ENCODE measurements at regions not wholly inside any gene's neighbourhood (a gene's known extent, or its start where the extent isn't known, plus 50 kb on each side); places are given as distances from the start of the nearest gene placed in this dataset.
"Not testable (repeated sequence)": the region's sequence is repeated elsewhere in the genome, so short reads cannot be mapped to it uniquely, and the experiment has no call there.

GRCh38 chr14:66311058-66311457 lies 175.1 kb upstream of the CCDC196 start:
- no peak for DNase-seq

GRCh38 chr14:66311990-66312389 lies 174.2 kb upstream of the CCDC196 start:
- DNase-seq = peak; percentile 86

DNA sequence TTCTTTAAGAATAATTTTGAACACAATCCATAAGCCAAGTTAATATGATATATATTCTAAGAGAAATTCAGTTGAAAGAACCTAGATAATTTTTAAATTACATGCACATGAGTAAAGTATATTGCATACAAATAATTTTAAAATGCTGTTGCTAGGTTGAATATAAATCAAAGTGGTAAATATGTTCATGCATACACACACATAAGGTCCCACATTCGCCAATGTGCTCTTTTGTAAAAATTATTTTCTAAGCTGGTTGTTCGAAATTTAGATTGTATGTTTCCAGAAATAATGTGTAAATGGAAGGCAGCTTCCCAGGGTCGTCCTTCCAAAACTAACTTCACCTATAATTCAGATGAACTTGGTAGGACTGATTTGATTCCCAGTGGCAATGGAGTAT lies 173.7 kb upstream of the CCDC196 start:
- DNase-seq = no peak

GRCh38 chr14:66315098-66315497 lies 171.1 kb upstream of the CCDC196 start:
- no peak for DNase-seq

DNA sequence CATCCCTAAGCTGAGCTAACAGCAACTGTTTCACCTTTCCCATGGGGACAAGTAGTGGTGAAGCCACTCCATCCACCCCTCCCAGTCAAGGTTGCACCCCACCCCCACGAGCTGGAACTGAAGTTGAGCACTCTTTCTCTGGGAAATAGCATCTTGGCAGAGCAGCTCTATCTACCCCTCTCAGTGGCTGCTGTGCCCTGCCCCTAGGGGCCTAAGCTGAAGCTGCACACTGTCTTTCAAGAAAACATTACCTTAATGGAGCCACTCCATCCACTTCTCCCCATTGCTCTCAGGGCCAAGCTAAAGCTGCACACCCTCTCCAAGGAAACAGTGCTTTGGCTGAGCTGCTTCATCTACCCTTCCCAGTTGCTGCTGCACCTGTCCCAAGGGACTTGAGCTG lies 170.6 kb upstream of the CCDC196 start:
- DNase-seq = no peak

DNA sequence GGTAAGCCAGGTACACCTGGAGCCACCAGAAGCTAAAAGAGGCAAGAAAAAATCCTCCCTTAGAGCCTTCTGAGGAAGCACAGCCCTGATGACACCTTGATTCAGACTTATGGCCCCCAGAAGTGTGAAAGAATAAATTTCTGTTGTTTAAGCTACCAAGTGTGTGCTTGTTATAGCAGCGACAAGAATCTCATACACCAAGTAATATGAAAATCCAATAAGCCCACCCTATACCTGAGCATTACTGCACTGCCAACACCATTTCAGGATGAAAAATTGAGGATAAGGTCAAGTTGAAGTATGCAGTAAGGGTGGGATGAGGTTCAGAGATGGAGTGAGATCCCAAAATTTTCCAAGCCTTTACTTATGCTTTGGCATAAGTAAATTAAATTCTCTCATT lies 163.6 kb upstream of the CCDC196 start:
- DNase-seq = no peak

DNA sequence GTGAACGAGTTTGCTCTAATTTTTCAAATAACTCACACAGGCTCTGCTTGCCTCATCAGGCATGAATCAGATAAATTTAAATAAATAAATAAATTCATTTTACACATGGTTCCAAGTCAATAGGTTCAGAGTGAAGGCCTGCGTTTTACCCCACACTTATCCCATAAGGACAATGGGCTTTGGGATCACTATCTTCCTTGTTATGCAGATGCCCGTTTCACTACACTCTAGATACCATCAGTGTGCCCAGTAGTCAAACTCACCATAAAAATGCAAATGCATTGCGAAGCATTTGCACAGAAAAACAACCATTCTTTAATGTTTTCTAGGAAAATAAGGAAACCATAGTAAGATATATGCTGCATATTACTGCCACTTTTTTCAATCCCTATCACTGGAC lies 155.9 kb upstream of the CCDC196 start:
- no peak for DNase-seq

DNA sequence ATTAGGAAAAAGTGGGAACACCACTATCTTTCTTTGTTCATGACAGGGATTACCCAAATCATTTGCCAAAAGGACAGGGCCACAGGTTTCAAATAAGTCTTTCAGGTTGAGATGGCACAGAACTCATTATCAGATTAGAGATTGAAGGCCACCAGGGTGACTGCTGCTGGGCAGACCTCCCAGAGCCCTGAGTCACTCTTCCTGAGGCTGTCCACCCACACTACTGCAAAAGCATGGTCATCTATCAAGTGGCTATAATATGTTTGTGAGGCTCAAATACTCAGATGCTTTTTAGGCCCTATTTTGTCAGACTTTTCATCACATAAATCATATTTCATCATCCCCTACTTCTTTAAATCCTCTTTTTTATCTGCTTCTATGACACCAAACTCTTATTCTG lies 155.3 kb upstream of the CCDC196 start:
- DNase-seq = no peak

GRCh38 chr14:66333293-66333692 lies 152.9 kb upstream of the CCDC196 start:
- not testable (repeated sequence) for DNase-seq

DNA sequence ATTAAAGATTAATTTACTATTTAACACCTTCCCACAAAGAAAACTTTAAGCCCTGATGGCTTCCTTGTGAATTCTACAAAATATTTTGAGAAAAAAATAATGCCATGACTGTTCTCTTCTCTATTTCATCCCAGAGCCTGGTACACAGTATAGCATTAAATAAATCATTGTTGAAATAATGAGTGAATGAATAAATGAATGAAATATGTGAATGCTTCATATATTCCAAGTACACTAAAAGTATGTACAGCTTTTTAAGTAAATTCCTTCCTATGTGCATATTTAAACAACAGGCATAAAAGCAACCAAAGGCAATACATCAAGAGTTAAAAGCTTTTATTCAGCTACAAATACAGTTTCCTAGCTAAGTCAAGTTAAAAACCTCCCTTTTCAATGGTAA lies 144.9 kb upstream of the CCDC196 start:
- DNase-seq = no peak

DNA sequence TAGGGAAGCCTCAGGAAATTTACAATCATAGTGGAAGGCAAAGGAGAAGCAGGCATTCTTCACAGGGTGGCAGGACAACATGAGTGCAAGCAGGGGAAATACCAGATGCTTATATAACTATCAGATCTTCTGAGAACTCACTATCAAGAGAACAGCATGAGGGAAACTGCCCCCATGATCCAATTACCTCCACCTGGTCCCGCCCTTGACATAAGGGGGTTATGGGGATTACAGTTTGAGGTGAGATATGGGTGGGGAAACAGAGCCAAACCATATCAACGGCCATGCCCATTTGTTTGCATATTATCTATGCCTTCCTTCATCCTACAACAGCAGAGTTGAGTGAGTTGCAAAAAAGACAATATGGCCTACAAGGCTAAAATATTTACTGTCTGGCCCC lies 140.2 kb upstream of the CCDC196 start:
- DNase-seq = no peak

GRCh38 chr14:66351310-66351709 lies 134.9 kb upstream of the CCDC196 start:
- no peak for DNase-seq

- DNase-seq = peak; percentile 20
Observed at GRCh38 chr14:66359500-66359899, 126.7 kb upstream of the CCDC196 start.

DNA sequence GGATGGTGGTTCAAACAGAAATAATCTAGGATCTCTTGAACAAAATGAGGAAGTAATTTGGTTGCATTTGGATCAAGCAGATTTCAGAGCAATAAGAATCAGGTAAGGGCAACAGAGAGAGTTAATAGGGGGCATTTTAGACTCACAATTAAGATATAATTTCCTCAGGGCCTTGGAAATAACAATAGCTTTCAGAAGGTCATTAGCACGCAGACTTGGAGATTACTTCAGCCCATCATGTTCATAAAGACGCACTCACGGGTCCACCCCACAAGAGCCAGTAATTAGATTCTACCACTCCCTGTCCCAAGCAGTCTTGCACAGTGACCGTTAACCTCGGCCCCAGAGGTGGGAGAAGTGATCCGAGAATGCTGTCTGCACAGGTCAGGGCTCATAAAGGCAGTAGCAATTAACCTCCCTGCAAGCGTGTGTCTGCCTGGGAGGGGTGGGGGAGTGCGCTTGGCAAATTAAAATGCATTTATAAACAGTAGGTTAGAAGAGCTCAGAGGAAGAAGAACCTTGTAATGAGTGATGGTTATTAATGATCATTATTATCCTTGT lies 125.7 kb upstream of the CCDC196 start:
- no peak for DNase-seq

DNA sequence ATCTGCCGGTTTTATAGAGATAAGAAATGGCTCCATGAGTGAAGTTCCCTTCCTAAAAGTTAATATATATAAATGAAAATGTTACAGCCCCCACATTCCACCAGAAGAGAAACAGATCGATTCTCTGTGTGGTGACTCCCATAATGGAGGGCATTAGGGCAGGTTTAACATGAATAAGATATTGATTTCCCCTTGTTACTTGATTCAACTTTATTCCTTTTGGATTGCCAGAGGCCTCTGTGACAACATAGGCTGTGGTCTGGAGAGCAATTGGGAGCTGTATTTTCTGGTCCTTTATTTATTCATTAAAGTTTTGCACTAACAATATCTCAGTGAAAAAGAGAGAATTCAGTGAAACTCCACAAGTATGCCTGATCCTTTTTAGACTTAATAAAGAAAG lies 125.2 kb upstream of the CCDC196 start:
- DNase-seq = no peak

- no peak for DNase-seq
Observed at GRCh38 chr14:66365388-66365787, 120.8 kb upstream of the CCDC196 start.

DNA sequence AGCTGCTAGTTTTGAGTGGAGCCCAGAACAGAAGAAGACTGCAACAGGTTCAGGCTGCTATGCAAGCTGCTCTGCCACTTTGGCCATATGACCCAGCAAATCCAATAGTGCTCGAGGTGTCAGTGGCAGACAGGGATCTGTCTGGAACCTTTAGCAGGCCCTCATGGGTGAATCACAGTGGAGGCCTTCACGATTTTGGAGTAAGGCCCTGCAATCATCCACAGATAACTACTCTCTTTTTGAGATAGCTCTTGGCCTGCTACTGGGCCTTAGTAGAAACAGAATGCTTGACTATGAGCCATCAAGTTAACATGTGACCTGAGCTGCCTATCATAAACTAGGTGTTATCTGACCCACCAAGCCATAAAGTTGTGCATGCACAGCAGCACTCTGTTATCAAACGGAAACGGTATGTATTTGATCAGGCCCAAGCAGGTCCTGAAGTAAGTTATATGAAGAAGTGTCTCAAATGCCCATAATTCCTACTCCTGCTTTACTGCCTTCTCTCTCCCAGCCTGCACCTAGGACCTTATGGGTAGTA lies 116.9 kb upstream of the CCDC196 start:
- no peak for DNase-seq

GRCh38 chr14:66371776-66372175 lies 114.4 kb upstream of the CCDC196 start:
- no peak for DNase-seq

DNA sequence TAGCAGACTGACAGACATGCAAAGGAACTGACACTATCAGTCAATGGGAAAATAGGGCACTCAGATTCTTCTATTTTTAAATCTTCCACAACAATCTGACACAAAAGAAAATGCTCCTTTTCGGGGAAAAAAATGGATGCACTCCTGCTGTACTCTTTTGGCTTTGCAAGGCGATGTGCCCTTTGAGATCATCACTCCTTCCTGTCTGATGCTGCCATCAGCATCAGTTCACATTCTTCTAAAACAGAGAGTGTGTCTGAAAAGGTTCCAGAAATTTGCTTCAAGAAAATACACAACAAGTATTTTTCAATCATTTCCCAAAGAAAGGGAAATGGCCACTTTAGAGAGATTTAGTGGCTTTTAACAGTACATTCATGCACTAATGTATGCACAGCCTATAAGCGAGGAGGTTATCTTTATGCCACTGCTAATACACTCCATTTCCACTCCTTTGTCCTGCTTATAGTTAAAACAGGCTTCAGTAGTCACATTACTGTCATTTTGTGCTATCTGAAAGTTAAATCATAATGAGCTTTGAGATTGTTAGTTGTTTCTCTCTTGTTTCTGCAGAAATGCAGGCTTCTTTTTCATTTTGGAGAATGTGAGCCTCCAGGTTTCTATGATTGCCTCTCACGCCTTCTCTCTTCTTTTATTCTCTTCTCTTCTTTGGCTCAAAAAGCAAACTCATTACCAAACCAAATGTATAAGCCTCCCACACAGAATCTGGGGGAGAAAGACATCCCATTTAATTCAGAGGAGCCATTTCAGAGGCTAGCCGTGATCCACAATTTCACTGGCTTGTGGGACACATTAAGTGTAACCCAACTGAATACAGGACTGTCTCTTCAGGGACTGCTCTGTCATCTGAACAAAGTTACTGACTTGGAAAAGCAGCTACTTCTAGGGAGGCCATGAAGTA lies 110.9 kb upstream of the CCDC196 start:
- no peak for DNase-seq

DNA sequence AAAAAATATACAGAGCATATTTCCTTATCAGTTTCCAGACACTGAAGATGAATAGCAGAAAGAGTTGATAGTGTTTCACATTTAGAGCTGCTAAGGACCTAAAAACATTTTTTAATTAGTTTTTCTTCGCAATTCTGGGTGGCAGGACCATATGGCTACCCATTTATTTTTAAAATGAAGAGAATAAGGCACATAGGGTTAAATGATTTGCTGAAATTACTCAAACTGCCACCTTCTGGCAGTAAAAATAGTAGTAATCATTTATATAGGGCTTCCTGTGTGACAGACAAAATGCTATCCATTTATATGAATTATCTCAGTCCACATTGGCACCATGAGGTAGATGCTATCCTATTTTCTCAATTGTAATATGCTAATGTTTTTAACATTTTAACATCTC lies 108.6 kb upstream of the CCDC196 start:
- no peak for DNase-seq

- no peak for DNase-seq
Observed at GRCh38 chr14:66378712-66379505, 107.3 kb upstream of the CCDC196 start.

DNA sequence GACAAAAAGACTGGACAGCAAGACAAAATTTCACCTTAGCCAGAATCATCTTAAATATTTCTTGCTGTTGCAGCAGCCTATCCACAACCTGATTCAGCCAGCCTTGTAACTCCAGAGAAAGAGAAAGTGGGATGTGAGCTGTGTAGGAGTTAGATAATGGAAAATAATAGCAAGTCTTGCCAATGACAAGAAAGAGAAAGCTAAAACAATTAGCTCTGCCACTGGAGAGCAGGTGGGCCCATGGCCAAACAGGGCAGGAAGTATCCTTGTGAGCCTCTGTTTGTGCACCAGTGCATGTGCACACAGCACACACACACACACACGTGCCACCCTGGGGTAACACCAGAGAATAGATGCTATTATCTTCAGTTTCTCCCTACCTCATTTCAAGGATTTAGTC lies 106.0 kb upstream of the CCDC196 start:
- DNase-seq = no peak

DNA sequence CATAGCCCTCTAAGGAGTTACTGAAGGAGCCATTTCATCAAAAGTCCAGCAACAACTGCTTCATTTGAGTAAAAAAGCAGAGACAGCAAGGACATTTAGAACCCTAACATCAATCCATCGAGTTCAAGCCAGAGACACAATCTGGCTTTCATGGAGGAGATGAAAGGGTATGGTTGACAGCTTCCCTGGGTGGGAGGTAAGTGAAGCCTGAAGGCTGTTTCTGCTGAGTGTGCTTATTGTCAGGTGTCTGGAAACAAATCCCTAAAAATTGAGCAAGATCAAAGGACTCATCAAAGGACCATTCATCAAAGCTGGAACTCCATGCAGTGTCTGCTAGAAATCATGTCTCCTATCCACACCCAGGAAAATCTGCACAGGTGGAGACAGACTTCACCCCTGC lies 104.4 kb upstream of the CCDC196 start:
- DNase-seq = no peak

DNA sequence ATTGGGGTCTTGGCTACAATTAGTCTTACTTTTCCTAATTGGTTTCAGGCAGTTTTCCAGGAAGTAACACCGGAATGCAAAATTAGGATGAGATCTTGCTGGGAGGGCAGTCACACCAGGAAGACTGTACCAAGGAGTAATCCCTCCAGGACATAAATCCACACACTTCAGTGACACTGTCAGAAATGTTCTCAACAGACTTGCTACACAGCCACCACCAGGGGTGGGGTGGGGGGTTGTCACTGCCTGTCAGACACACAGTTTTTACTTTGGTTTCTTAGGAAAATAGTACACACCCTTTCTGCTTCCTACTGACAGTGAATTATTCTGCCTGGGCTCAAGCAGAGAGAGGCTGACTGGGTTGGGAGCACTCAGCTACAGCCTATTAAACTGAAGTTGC lies 102.9 kb upstream of the CCDC196 start:
- DNase-seq = no peak
